DMS153 treated with DMSO at 0.1 percent for 48 hours (cell line): ENCODE measurements at regions not wholly inside any gene's neighbourhood (a gene's known extent, or its start where the extent isn't known, plus 50 kb on each side); places are given as distances from the start of the nearest gene placed in this dataset.
"Not testable (repeated sequence)": the region's sequence is repeated elsewhere in the genome, so short reads cannot be mapped to it uniquely, and the experiment has no call there.

Source experiments
- DNase-seq: peaks from one replicate; lab custom pipeline; 2025; ENCODE audit not compliant: unreplicated experiment; lab: John Stamatoyannopoulos, UW

- no peak for DNase-seq
Observed at GRCh38 chr10:44118500-44118899, 266.4 kb downstream of the CXCL12 start.

DNA sequence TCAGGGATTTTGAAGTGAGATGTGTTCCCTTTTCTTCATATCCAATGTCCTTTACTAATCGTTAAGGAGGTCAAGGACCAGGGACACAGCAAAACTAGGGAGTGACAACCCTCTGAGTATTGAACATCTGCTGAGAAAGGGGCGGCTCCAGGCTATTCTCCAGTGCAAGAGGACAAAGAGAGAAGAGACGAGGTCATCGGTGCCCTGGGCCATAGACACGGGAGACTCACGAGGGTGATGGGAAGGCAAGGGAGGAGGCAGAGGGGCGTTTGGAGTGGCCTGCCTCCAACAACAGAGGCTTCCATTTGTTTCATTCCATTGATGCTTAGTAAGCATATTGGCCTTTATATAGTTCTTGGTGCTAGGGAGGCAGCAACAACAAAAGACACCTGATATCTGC is 268.4 kb downstream of the CXCL12 start:
- no peak for DNase-seq

- no peak for DNase-seq
Observed at GRCh38 chr10:44115516-44115915, 269.4 kb downstream of the CXCL12 start.

DNA sequence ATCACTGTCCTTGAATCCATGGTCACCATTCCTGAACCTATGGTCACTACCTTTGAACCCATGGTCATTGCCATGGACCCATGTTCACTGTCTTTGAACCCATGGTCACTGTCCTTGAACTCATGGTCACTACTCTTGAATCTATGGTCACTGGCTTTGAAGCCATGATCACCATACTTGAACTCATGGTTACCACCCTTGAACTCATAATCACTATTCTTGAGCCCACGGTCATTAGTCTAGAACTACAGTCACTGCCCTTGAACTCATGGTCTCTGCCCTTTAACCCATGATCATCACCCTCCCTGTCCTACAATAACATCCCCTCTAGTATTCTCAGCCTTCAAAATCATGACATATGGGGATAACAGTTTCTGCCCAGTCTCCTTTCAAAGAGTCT is 270.5 kb downstream of the CXCL12 start:
- no peak for DNase-seq

DNA sequence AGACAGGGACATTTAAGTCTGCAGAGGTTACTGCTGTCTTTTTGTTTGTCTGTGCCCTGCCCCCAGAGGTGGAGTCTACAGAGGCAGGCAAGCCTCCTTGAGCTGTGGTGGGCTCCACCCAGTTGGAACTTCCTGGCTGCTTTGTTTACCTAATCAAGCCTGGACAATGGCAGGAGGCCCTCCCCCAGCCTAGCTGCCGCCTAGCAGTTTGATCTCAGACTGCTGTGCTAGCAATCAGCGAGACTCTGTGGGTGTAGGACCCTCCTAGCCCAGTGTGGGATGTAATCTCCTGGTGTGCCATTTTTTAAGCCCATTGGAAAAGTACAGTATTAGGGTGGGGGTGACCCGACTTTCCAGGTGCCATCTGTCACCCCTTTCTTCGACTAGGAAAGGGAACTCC is 272.6 kb downstream of the CXCL12 start:
- DNase-seq, result not testable (repeated sequence)

- DNase-seq, result no peak
Observed at GRCh38 chr10:44105696-44106095, 279.2 kb downstream of the CXCL12 start.

- no peak for DNase-seq
Observed at GRCh38 chr10:44102726-44103255, 282.1 kb downstream of the CXCL12 start.

- no peak for DNase-seq
Observed at GRCh38 chr10:44101082-44101481, 283.8 kb downstream of the CXCL12 start.

- DNase-seq, result no peak
Observed at GRCh38 chr10:44099511-44099910, 285.4 kb downstream of the CXCL12 start.

- not testable (repeated sequence) for DNase-seq
Observed at GRCh38 chr10:44096217-44096616, 288.7 kb downstream of the CXCL12 start.

- no peak for DNase-seq
Observed at GRCh38 chr10:44089671-44090070, 295.2 kb downstream of the CXCL12 start.

DNA sequence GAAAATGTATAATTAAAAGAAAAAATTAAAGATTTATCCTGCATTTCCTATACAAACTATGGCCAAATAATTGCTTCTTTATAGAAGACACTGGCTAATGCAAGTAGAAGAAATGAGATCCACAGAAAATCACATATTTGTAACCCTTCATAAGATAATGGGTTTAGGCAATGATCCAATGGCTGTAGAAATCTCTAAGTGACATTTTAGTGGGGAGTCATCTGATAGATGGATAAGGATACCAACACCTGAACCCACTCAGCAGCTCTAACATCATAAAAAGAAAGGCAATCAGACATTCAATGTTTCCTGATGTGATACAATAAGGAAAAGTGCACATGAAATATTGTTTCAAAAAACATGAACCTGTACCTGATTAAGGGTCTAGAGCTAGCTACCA is 297.5 kb downstream of the CXCL12 start:
- no peak for DNase-seq

- no peak for DNase-seq
Observed at GRCh38 chr10:44083719-44084400, 301.0 kb downstream of the CXCL12 start.

DNA sequence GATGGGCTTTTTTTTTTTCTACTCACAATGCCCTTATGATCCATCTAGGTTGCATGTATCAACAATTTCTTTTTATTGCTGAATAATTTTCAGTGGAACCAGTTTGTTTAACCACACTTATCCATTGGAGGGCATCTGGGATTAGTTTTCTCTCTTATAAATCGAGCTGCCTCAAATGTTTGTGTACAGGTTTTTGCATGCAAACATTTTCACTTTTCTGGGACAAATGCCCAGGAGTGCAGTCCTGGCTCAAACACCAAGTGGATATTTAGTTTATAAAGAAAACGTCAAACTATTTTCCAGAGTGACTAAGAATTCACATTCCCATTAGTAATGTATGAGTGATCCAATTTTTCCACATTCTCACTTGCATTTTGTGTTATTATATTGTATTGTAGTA is 313.4 kb downstream of the CXCL12 start:
- no peak for DNase-seq

- no peak for DNase-seq
Observed at GRCh38 chr10:44070282-44070681, 314.6 kb downstream of the CXCL12 start.

DNA sequence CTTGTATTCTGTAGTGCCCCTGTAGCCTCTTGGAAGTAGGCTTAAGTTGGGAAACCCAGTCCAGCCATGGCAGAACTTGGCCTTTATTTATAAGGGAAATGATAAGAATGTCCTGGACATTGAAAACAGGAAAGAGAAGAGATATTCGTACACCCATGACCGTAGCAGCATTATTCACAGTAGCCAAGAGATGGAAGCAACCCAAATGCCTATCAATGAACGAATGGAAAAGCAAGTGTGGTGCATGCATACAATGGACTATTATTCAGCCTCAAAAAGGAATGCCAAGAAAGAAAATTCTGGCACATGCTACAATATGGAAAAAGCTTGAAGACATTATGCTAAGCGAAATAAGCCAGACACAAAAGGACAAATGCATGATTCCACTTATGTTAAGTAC is 315.3 kb downstream of the CXCL12 start:
- DNase-seq, result no peak

DNA sequence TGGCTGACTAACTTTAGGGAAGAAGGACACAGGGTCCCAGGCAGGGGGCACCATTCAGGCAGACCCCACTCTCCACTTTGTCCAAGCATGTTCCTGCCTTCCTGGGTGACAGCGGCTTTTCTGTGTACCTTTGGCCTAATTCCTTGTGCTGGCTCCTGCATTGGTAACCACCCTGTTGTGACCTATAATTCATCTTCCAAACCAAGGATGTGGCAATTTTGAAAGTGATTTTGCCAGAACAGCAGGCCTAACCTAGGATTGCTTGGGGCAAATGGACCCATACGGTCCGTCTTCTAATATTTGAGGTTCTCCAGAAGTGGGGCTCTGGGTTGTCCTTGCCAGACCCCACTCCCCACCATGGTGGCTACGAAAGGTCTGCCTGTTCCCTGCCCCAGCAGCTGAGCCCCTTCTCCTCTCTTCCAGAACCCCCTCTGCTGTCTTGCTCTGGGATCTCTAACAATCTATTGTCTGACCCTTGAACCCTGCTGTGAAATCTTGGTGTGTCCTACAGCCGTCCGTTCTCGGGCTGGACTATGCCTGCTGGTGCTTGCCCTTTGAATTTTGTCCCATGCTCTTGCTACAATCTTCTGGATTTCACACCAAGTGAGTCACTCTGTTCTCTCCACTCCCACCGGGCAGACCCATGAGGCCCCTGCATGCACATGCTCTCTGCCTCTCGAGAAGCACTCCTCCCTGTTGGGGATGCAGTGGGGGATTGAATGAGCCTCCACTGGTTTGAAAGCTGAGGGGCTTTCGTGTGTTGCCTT is 316.0 kb downstream of the CXCL12 start:
- no peak for DNase-seq

- DNase-seq, result no peak
Observed at GRCh38 chr10:44067432-44067831, 317.5 kb downstream of the CXCL12 start.

- DNase-seq, result no peak
Observed at GRCh38 chr10:44066527-44067255, 318.2 kb downstream of the CXCL12 start.

- no peak for DNase-seq
Observed at GRCh38 chr10:44065788-44066526, 318.9 kb downstream of the CXCL12 start.
